ENCODE measurements at regions not wholly inside any gene's neighbourhood (a gene's known extent, or its start where the extent isn't known, plus 50 kb on each side); places are given as distances from the start of the nearest gene placed in this dataset.

DNA sequence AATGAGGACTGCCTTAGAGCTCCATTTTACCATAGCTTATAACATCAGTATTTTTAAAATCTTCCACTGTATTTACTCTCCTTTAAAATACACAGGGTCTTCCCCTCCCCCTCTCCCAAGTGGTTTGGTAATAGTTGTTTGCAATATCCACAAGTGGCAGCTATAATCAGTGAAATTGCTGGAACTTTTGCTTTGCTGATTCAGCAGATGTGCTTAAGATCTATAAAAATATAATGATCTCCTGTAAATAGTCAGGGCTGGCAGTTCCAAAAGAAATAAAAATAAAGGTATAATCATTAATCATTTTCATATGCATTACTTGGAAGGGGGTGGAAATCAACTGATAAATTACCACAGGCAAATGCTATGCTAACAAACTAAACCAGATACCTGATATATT is 345.2 kb downstream of the KLHL13 start:
- H3K9me3 ChIP-seq (ENCODE audit: control insufficient read depth in 1 of 2, low read length in 2 of 2): no peaks in the 10 kb centered on the region
- H3K27ac ChIP-seq (ENCODE audit: low read depth, low read length): no peak overlapping the region
- no peak overlapping the region for H3K9ac ChIP-seq (ENCODE audit: low read depth in 1 of 2, low read length in 2 of 2)
- no peaks in the 10 kb centered on the region for H3K27me3 ChIP-seq (ENCODE audit: control insufficient read depth in 1 of 2, insufficient read depth in 2 of 2, low read length in 2 of 2)
- H3K36me3 ChIP-seq (ENCODE audit: control insufficient read depth in 1 of 2, insufficient read depth in 2 of 2, low read length in 2 of 2): no peaks in the 10 kb centered on the region
- no peaks in the 10 kb centered on the region for H3K4me1 ChIP-seq (ENCODE audit: control insufficient read depth in 1 of 2, insufficient read depth in 2 of 2, low read length in 2 of 2)
- H3K4me3 ChIP-seq (ENCODE audit: low read depth in 1 of 2, low read length in 2 of 2): no peak overlapping the region

DNA sequence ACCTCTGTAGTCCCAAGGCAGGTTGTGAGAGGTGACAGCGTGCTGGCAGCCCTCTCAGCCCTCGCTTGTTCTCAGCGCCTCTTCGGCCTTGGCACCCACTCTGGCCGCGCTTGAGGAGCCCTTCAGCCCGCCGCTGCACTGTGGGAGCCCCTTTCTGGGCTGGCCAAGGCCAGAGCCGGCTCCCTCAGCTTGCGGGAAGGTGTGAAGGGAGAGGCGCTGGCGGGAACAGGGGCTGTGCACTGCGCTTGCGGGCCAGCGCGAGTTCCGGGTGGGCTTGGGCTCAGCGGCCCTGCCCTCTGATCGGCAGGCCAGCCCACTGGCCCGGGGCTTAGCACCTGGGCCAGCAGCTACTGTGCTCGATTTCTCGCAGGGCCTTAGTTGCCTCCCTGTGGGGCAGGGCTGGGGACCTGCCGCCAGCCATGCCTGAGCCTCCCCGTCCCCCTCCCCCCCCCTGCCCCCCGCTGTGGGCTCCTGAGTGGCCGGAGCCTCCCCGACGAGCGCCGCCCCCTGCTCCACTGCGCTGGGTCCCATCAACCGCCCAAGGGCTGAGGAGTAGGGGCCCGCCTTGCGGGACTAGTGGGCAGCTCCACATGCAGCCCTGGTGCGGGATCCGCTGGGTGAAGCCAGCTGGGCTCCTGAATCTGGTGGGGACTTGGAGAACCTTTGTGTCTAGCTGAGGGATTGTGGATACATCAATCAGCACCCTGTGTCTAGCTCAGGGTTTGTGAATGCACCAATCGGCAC is 347.6 kb downstream of the KLHL13 start:
- H3K27me3 ChIP-seq (ENCODE audit: control insufficient read depth in 1 of 2, insufficient read depth in 2 of 2, low read length in 2 of 2): no peaks in the 10 kb centered on the region
- H3K36me3 ChIP-seq (ENCODE audit: control insufficient read depth in 1 of 2, insufficient read depth in 2 of 2, low read length in 2 of 2): no peaks in the 10 kb centered on the region
- no peak overlapping the region for H3K9ac ChIP-seq (ENCODE audit: low read depth in 1 of 2, low read length in 2 of 2)
- no peak overlapping the region for H3K4me3 ChIP-seq (ENCODE audit: low read depth in 1 of 2, low read length in 2 of 2)
- H3K27ac ChIP-seq (ENCODE audit: low read depth, low read length): no peak overlapping the region
- H3K4me1 ChIP-seq (ENCODE audit: control insufficient read depth in 1 of 2, insufficient read depth in 2 of 2, low read length in 2 of 2): no peaks in the 10 kb centered on the region
- no peaks in the 10 kb centered on the region for H3K9me3 ChIP-seq (ENCODE audit: control insufficient read depth in 1 of 2, low read length in 2 of 2)

DNA sequence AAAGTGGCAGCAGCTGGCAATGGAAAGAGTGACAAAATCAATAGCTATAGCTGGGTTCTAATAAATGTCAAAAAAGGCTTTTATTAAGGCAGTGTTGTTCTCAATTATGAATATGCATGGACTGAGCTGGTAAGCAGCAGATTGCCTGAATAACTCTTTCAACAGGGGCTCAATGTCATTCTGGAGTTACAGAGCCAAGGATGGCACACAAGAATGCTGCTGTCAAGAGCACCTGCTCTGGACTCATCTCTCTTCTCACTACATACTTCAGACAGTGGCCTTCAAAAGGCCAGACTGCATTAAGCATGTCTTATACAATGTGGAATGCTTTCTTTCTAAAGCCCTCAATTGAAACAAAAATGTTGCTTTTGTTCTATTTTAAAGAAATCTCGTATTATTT is 351.4 kb downstream of the KLHL13 start:
- H3K4me3 ChIP-seq (ENCODE audit: low read depth in 1 of 2, low read length in 2 of 2): no peak overlapping the region
- no peaks in the 10 kb centered on the region for H3K36me3 ChIP-seq (ENCODE audit: control insufficient read depth in 1 of 2, insufficient read depth in 2 of 2, low read length in 2 of 2)
- H3K9me3 ChIP-seq (ENCODE audit: control insufficient read depth in 1 of 2, low read length in 2 of 2): no peaks in the 10 kb centered on the region
- no peak overlapping the region for H3K27ac ChIP-seq (ENCODE audit: low read depth, low read length)
- no peaks in the 10 kb centered on the region for H3K4me1 ChIP-seq (ENCODE audit: control insufficient read depth in 1 of 2, insufficient read depth in 2 of 2, low read length in 2 of 2)
- H3K9ac ChIP-seq (ENCODE audit: low read depth in 1 of 2, low read length in 2 of 2): no peak overlapping the region
- no peaks in the 10 kb centered on the region for H3K27me3 ChIP-seq (ENCODE audit: control insufficient read depth in 1 of 2, insufficient read depth in 2 of 2, low read length in 2 of 2)

DNA sequence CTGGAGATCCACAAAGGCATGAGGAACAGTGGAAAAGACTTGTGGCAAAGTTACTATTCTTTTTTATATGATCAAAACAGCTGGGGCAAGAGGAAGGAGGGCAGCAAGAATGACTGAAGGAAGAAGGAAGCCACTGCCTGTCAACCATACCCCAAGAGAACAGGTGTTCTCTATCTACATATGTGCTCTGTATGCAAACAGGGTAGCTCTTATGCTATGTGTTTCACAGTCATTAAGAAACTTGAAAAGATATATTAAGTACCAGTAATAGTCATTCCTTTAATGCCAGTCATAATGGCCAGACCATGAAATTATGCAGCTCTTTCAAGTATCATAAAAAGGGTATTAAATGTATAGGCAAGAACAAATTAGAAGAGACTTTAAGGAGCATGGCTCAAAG is 363.9 kb downstream of the KLHL13 start:
- H3K36me3 ChIP-seq (ENCODE audit: control insufficient read depth in 1 of 2, insufficient read depth in 2 of 2, low read length in 2 of 2): no peaks in the 10 kb centered on the region
- no peaks in the 10 kb centered on the region for H3K9me3 ChIP-seq (ENCODE audit: control insufficient read depth in 1 of 2, low read length in 2 of 2)
- H3K9ac ChIP-seq (ENCODE audit: low read depth in 1 of 2, low read length in 2 of 2): no peak overlapping the region
- H3K27me3 ChIP-seq (ENCODE audit: control insufficient read depth in 1 of 2, insufficient read depth in 2 of 2, low read length in 2 of 2): no peaks in the 10 kb centered on the region
- no peak overlapping the region for H3K27ac ChIP-seq (ENCODE audit: low read depth, low read length)
- H3K4me3 ChIP-seq (ENCODE audit: low read depth in 1 of 2, low read length in 2 of 2): no peak overlapping the region
- H3K4me1 ChIP-seq (ENCODE audit: control insufficient read depth in 1 of 2, insufficient read depth in 2 of 2, low read length in 2 of 2): no peaks in the 10 kb centered on the region

DNA sequence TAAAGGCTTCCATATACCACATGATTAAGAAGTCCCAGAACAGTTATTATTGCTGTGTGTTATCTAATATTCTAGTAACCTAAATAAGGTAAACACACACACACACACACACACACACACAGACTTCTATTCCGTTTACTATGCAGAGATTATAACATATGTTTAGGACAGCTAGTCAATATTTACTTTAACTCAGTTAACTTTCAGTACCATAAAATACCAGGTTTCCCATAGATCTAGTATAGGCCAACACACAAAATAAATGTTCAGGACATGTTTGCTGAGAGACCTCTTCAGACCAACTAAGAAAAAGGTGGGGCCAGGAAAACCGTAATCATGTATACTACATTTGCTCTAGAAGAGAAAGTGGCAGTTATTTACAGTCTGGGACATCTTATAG is 365.5 kb downstream of the KLHL13 start:
- H3K9me3 ChIP-seq (ENCODE audit: control insufficient read depth in 1 of 2, low read length in 2 of 2): no peaks in the 10 kb centered on the region
- no peak overlapping the region for H3K9ac ChIP-seq (ENCODE audit: low read depth in 1 of 2, low read length in 2 of 2)
- H3K36me3 ChIP-seq (ENCODE audit: control insufficient read depth in 1 of 2, insufficient read depth in 2 of 2, low read length in 2 of 2): no peaks in the 10 kb centered on the region
- no peak overlapping the region for H3K4me3 ChIP-seq (ENCODE audit: low read depth in 1 of 2, low read length in 2 of 2)
- H3K4me1 ChIP-seq (ENCODE audit: control insufficient read depth in 1 of 2, insufficient read depth in 2 of 2, low read length in 2 of 2): no peaks in the 10 kb centered on the region
- H3K27me3 ChIP-seq (ENCODE audit: control insufficient read depth in 1 of 2, insufficient read depth in 2 of 2, low read length in 2 of 2): no peaks in the 10 kb centered on the region
- no peak overlapping the region for H3K27ac ChIP-seq (ENCODE audit: low read depth, low read length)

DNA sequence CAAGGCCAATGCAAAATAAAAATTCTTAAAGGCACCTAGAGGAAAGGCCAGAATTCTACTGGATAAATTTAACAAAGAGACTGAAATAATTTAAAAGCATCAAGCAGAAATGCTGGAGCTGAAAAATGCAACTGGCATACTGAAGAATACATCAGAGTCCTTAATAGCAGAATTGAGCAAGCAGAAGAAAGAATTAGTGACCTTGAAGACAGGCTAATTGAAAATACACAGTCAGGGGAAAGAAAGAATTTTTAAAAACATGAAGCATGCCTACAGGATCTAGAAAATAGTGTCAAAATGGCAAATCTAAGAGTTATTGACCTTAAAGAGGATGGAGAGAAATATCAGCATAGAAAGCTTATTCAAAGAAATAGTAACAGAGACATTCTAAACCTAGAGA is 371.7 kb downstream of the KLHL13 start:
- Histone ChIP-seq H3K9ac (ENCODE audit: low read depth in 1 of 2, low read length in 2 of 2) (no peak overlapping the region), H3K27ac (ENCODE audit: low read depth, low read length) (no peak overlapping the region), H3K27me3 (ENCODE audit: control insufficient read depth in 1 of 2, insufficient read depth in 2 of 2, low read length in 2 of 2) (no peaks in the 10 kb centered on the region), H3K9me3 (ENCODE audit: control insufficient read depth in 1 of 2, low read length in 2 of 2) (no peaks in the 10 kb centered on the region), H3K4me1 (ENCODE audit: control insufficient read depth in 1 of 2, insufficient read depth in 2 of 2, low read length in 2 of 2) (no peaks in the 10 kb centered on the region), H3K4me3 (ENCODE audit: low read depth in 1 of 2, low read length in 2 of 2) (no peak overlapping the region), H3K36me3 (ENCODE audit: control insufficient read depth in 1 of 2, insufficient read depth in 2 of 2, low read length in 2 of 2) (no peaks in the 10 kb centered on the region)

DNA sequence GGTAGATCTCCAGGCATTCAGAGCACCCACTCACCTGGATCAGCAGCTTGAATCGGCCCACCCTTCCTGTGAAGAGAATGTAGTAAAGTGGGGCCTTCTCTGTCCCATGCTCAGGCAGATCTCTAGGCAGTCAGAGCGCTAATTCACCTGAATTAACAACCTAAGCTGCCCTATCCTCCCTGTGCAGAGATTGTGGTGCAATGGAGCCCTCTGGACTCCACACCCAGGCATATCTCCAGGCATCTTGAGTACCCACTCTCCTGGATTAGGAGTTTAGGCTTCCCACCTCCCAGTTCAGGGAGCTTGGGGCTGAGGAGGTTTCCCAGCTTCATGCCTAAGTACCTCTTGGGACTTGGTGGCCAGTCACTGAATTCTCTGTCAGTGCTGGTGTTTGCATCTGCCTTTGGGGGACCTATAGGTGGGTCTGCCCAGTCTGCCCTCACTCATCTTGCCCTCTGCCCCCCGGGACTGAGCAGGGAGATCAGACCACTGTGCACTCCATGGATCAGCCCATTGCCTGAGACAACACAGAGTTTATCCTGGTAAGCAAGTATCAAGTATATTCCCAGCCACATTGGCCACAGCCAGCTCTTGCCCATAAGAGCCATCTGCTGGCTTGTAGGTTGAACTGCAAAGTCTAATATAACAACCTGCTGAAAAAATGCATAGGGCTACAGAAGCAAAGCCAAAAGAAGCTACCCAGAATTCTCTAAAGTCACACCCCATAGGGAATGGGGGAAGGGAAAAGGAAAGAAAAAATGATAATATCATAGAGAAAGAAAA is 372.9 kb downstream of the KLHL13 start:
- Histone ChIP-seq H3K4me1 (ENCODE audit: control insufficient read depth in 1 of 2, insufficient read depth in 2 of 2, low read length in 2 of 2) (no peaks in the 10 kb centered on the region), H3K27me3 (ENCODE audit: control insufficient read depth in 1 of 2, insufficient read depth in 2 of 2, low read length in 2 of 2) (no peaks in the 10 kb centered on the region), H3K9me3 (ENCODE audit: control insufficient read depth in 1 of 2, low read length in 2 of 2) (no peaks in the 10 kb centered on the region), H3K27ac (ENCODE audit: low read depth, low read length) (no peak overlapping the region), H3K9ac (ENCODE audit: low read depth in 1 of 2, low read length in 2 of 2) (no peak overlapping the region), H3K4me3 (ENCODE audit: low read depth in 1 of 2, low read length in 2 of 2) (no peak overlapping the region), H3K36me3 (ENCODE audit: control insufficient read depth in 1 of 2, insufficient read depth in 2 of 2, low read length in 2 of 2) (no peaks in the 10 kb centered on the region)

DNA sequence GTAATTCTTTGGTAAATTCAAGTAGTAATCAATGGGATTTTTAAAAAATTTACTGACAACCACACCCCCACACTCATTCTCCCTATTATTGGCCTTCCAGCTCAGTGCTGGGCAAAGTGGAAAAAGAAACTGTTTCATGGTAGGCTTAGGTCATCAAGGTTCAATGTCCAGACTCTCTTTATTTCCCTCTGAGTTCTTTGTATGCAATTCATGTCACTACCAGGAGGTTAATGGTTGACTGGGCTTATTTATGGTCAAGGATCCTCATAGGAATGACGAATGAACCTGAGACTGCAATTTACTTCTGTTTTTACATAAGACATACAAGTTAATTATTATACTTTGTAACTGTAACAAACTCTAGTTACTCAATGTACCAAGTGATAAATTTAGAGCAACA is 403.2 kb downstream of the KLHL13 start:
- Histone ChIP-seq H3K27me3 (ENCODE audit: control insufficient read depth in 1 of 2, insufficient read depth in 2 of 2, low read length in 2 of 2) (no peaks in the 10 kb centered on the region), H3K27ac (ENCODE audit: low read depth, low read length) (peak overlapping the region; percentile 50)

DNA sequence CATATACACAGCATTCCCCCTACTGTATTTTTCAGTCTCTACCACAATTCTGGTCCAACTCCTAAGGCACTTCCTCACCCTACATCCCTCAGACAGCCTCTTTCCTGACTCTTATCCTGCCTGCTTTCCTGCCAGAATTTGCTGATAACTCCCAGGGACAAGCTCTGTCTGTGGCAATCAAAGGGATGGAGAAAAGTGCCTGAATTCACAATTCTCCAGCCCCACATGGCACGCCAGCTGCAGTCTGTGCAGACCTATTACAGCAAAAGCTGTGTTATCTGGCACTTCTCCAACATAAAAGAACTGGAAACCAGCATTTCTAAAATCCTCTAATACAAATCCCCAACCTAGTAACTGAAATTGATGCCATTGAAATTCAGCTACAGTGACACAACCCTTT is 404.8 kb downstream of the KLHL13 start:
- no peak overlapping the region for H3K27ac ChIP-seq (ENCODE audit: low read depth, low read length)
- H3K36me3 ChIP-seq (ENCODE audit: control insufficient read depth in 1 of 2, insufficient read depth in 2 of 2, low read length in 2 of 2): no peaks in the 10 kb centered on the region
- H3K27me3 ChIP-seq (ENCODE audit: control insufficient read depth in 1 of 2, insufficient read depth in 2 of 2, low read length in 2 of 2): no peaks in the 10 kb centered on the region
- no peaks in the 10 kb centered on the region for H3K4me1 ChIP-seq (ENCODE audit: control insufficient read depth in 1 of 2, insufficient read depth in 2 of 2, low read length in 2 of 2)
- no peaks in the 10 kb centered on the region for H3K9me3 ChIP-seq (ENCODE audit: control insufficient read depth in 1 of 2, low read length in 2 of 2)
- no peak overlapping the region for H3K9ac ChIP-seq (ENCODE audit: low read depth in 1 of 2, low read length in 2 of 2)
- H3K4me3 ChIP-seq (ENCODE audit: low read depth in 1 of 2, low read length in 2 of 2): no peak overlapping the region

More for the DNA sequence above, 403.2 kb downstream of the KLHL13 start:
- H3K4me3 ChIP-seq (ENCODE audit: low read depth in 1 of 2, low read length in 2 of 2): no peak overlapping the region
- H3K9me3 ChIP-seq (ENCODE audit: control insufficient read depth in 1 of 2, low read length in 2 of 2): no peaks in the 10 kb centered on the region
- H3K36me3 ChIP-seq (ENCODE audit: control insufficient read depth in 1 of 2, insufficient read depth in 2 of 2, low read length in 2 of 2): no peaks in the 10 kb centered on the region
- H3K9ac ChIP-seq (ENCODE audit: low read depth in 1 of 2, low read length in 2 of 2): no peak overlapping the region
- no peaks in the 10 kb centered on the region for H3K4me1 ChIP-seq (ENCODE audit: control insufficient read depth in 1 of 2, insufficient read depth in 2 of 2, low read length in 2 of 2)

DNA sequence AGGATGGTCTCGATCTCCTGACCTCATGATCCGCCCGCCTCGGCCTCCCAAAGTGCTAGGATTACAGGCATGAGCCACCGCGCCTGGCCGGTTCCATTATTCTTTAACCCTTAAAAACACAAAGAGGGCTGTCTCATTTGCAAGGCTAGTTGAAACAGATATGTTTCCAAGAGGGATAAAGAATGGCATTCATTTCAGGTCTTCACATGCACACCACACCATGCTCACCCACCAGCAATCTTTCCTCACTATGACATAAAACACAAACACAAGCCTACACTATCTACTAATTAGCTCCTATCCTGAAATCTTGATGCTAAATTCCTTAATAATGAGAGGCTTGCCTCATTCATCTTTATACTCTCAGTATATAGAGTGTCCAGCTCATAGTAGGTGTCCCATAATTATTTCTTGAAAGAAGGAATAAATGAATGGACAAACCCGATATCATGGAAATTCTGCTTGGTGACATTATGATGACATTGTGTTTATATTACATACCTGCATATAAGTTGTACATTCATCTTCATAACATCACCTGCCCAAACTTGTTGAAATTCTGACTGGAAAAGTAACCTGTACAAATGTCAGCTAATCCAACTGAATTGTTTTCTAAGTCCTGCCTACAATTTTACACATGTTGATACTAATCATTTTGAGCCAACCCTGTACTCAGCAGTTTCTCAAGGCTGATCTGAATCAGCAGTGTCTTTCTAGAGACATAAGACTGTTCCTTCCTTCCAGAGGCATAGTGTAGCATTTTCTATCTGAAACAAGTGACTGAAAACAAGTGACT is 408.5 kb downstream of the KLHL13 start:
- Histone ChIP-seq H3K27me3 (ENCODE audit: control insufficient read depth in 1 of 2, insufficient read depth in 2 of 2, low read length in 2 of 2) (no peaks in the 10 kb centered on the region), H3K27ac (ENCODE audit: low read depth, low read length) (no peak overlapping the region)

More for the DNA sequence above, 408.5 kb downstream of the KLHL13 start:
- Histone ChIP-seq H3K9me3 (ENCODE audit: control insufficient read depth in 1 of 2, low read length in 2 of 2) (no peaks in the 10 kb centered on the region), H3K4me3 (ENCODE audit: low read depth in 1 of 2, low read length in 2 of 2) (no peak overlapping the region), H3K36me3 (ENCODE audit: control insufficient read depth in 1 of 2, insufficient read depth in 2 of 2, low read length in 2 of 2) (no peaks in the 10 kb centered on the region), H3K9ac (ENCODE audit: low read depth in 1 of 2, low read length in 2 of 2) (no peak overlapping the region), H3K4me1 (ENCODE audit: control insufficient read depth in 1 of 2, insufficient read depth in 2 of 2, low read length in 2 of 2) (no peaks in the 10 kb centered on the region)

All from duodenal mucosa (tissue), 2 donors.